B cell (primary cell): ENCODE measurements at regions not wholly inside any gene's neighbourhood (a gene's known extent, or its start where the extent isn't known, plus 50 kb on each side); places are given as distances from the start of the nearest gene placed in this dataset.

Source experiments
- ATAC-seq: fragments of 200-7000 bp; cut with Tn5 transposase; one replicate; pipeline ENCODE4 v1.10.0; 2021; ENCODE audit warnings: low read depth, mild to moderate bottlenecking, moderate number of reproducible peaks, moderate library complexity
- CTCF ChIA-PET: fragments of 350-600 bp; sonication (Branson Sonifier 250); formaldehyde crosslinking; loops from one replicate; lab custom pipeline; 2021; ENCODE audit warnings: antibody characterized with exemption, inconsistent platforms; lab: Charles Lee
- POLR2A ChIA-PET: fragments of 350-600 bp; sonication (Branson Sonifier 250); formaldehyde crosslinking; loops from one replicate; lab custom pipeline; 2021; ENCODE audit warnings: antibody characterized with exemption; lab: Charles Lee
- DNase-seq: peaks from one replicate; pipeline ENCODE4 v3.0.0; 2013
- H2AFZ ChIP-seq: 2 replicates; pipeline ENCODE4 v1.6.1; 2012; ENCODE audit warnings: mild to moderate bottlenecking, low read depth, low read length; ENCODE audit not compliant: insufficient read depth, poor library complexity, severe bottlenecking
- H3K27ac ChIP-seq, 2 donors: 1 replicate in 1 of 2; 2 replicates in 1 of 2; pipeline ENCODE4 v1.5.1; 2012 to 2013; ENCODE audit warnings: low read length in 2 of 2, mild to moderate bottlenecking in 2 of 2, moderate library complexity in 1 of 2
- H3K27me3 ChIP-seq, 4 experiments: fragments of 200-600 bp in 1 of 4; sonication (generic) in 1 of 4; replicated peaks in 1 of 4; 1 replicate in 2 of 4; 2 replicates in 2 of 4; pipeline versions ENCODE4 v1.6.1 to v1.7.0; 2013 to 2016; ENCODE audit warnings: low read length in 3 of 4, mild to moderate bottlenecking in 2 of 4, mixed read lengths in 1 of 4, moderate library complexity in 1 of 4; ENCODE audit not compliant: insufficient read depth in 4 of 4, control insufficient read depth in 3 of 4; ENCODE audit errors: control extremely low read depth in 1 of 4
- H3K36me3 ChIP-seq, 2 experiments: replicated peaks in 1 of 2; 1 replicate in 1 of 2; 2 replicates in 1 of 2; pipeline versions ENCODE4 v1.6.1 to v1.7.1; 2013; ENCODE audit warnings: low read length in 1 of 2; ENCODE audit not compliant: insufficient read depth in 2 of 2, control insufficient read depth in 1 of 2; ENCODE audit errors: control extremely low read depth in 1 of 2, extremely low read depth in 1 of 2
- H3K4me1 ChIP-seq, 2 donors: fragments of 200-600 bp in 1 of 2; sonication (generic) in 1 of 2; 1 replicate in 1 of 2; 2 replicates in 1 of 2; pipeline versions ENCODE4 v1.5.1 to v1.6.1; 2013 to 2017; ENCODE audit warnings: low read length in 2 of 2; ENCODE audit not compliant: control insufficient read depth in 2 of 2, insufficient read depth in 2 of 2
- H3K4me2 ChIP-seq: replicated peaks from 2 replicates; pipeline ENCODE3; 2012; ENCODE audit warnings: mild to moderate bottlenecking, low read depth, low read length; ENCODE audit not compliant: poor library complexity, severe bottlenecking
- H3K4me3 ChIP-seq, 5 experiments: fragments of 200-600 bp in 1 of 5; sonication (generic) in 1 of 5; 1 replicate in 3 of 5; 2 replicates in 2 of 5; pipeline versions ENCODE4 v1.5.1 to v1.7.0; 2011 to 2016; ENCODE audit warnings: low read length in 4 of 5, mild to moderate bottlenecking in 4 of 5, low read depth in 2 of 5, control low read depth in 1 of 5, moderate library complexity in 1 of 5; ENCODE audit not compliant: insufficient read depth in 1 of 5; ENCODE audit errors: control extremely low read depth in 1 of 5, extremely low read depth in 1 of 5
- H3K79me2 ChIP-seq: fragments of 200-600 bp; sonication (generic); one replicate; pipeline ENCODE4 v1.6.0; 2016; ENCODE audit warnings: low read length; ENCODE audit not compliant: control insufficient read depth, insufficient read depth
- H3K9ac ChIP-seq: fragments of 200-600 bp; sonication (generic); 2 replicates; pipeline ENCODE4 v1.6.1; 2017; ENCODE audit warnings: mild to moderate bottlenecking, low read length, moderate library complexity
- H3K9me3 ChIP-seq, 3 donors: one replicate each; pipeline versions ENCODE4 v1.6.1 to v1.7.1; 2013; ENCODE audit warnings: low read length in 2 of 3; ENCODE audit not compliant: control insufficient read depth in 2 of 3, insufficient read depth in 1 of 3; ENCODE audit errors: control extremely low read depth in 1 of 3
- H4K20me1 ChIP-seq: 2 replicates; pipeline ENCODE4 v1.6.0; 2012; ENCODE audit warnings: mild to moderate bottlenecking, low read length; ENCODE audit not compliant: insufficient read depth, control insufficient read depth, poor library complexity, severe bottlenecking
- H3K27ac Mint-ChIP-seq: one replicate; pipeline ENCODE4 v1.8.0; 2021; ENCODE audit warnings: mixed read lengths
- H3K27me3 Mint-ChIP-seq: one replicate; pipeline ENCODE4 v1.8.0; 2021; ENCODE audit warnings: mixed read lengths
- H3K4me1 Mint-ChIP-seq: one replicate; pipeline ENCODE4 v1.8.0; 2021; ENCODE audit warnings: mixed read lengths
- H3K4me3 Mint-ChIP-seq: one replicate; pipeline ENCODE4 v1.8.0; 2021; ENCODE audit warnings: mixed read lengths
- H3K9me3 Mint-ChIP-seq: one replicate; pipeline ENCODE4 v1.8.0; 2022; ENCODE audit warnings: mixed read lengths; ENCODE audit not compliant: insufficient read depth
- CTCF ChIP-seq: fragments of 200-600 bp; IDR thresholded peaks from one replicate; pipeline ENCODE4 v1.8.0; 2022; ENCODE audit warnings: antibody characterized with exemption, mild to moderate bottlenecking
- EZH2 ChIP-seq: IDR thresholded peaks from 2 replicates; pipeline ENCODE4 v1.6.1; 2012; ENCODE audit warnings: borderline replicate concordance, low read depth, mild to moderate bottlenecking, moderate library complexity, low read length; ENCODE audit not compliant: insufficient read depth, poor library complexity, severe bottlenecking
- WGBS: methylation state at CpG from one replicate; pipeline ENCODE4 v1.1.5; 2013; ENCODE audit warnings: missing lambda C conversion rate; ENCODE audit not compliant: insufficient coverage; 5-methylcytosine and 5-hydroxymethylcytosine counted together
- intact Hi-C: fragments of 100-400 bp; cut with micrococcal nuclease; formaldehyde crosslinking; loops from one replicate; pipeline ENCODE4 v1.10.0; 2022

GRCh38 chr18:68438983-68439382 is 275.9 kb downstream of the TMX3 start:
- intact Hi-C loops, result no loop called here

GRCh38 chr18:68438536-68438935 is 276.4 kb downstream of the TMX3 start:
- Histone ChIP-seq H3K27ac (no peak overlapping the region), H2AFZ (no peak overlapping the region), H3K79me2 (no peaks in the 10 kb centered on the region), H3K4me2 (no peak overlapping the region), H3K27me3 (no peaks in the 10 kb centered on the region), H3K36me3 (no peaks in the 10 kb centered on the region), H4K20me1 (no peaks in the 10 kb centered on the region), H3K9ac (no peak overlapping the region), H3K4me1 (no peaks in the 10 kb centered on the region), H3K9me3 (peaks cover 0 to 2% (median 0%) of the 10 kb centered on the region in 3 donors), H3K4me3 (no peak overlapping the region)
- H3K27ac Mint-ChIP-seq, result no peak overlapping the region
- TF ChIP-seq CTCF, result no peak
- no peak for TF ChIP-seq EZH2
- no CpG with 5 or more reads among the region's 3 CpGs for WGBS
- no peak overlapping the region for H3K4me3 Mint-ChIP-seq
- POLR2A ChIA-PET, result no interaction called here
- no peaks in the 10 kb centered on the region for H3K27me3 Mint-ChIP-seq
- H3K4me1 Mint-ChIP-seq, result no peaks in the 10 kb centered on the region
- peaks cover 3% of the 10 kb centered on the region for H3K9me3 Mint-ChIP-seq
- intact Hi-C loops, result no loop called here
- CTCF ChIA-PET, result no interaction called here
- no peak for ATAC-seq
- no peak for DNase-seq

More at GRCh38 chr18:68438983-68439382, 275.9 kb downstream of the TMX3 start:
- Mint-ChIP-seq H3K4me3 (no peak overlapping the region), H3K27me3 (no peaks in the 10 kb centered on the region), H3K4me1 (no peaks in the 10 kb centered on the region), H3K27ac (no peak overlapping the region), H3K9me3 (peaks cover 3% of the 10 kb centered on the region)
- no peak overlapping the region for H3K27ac ChIP-seq
- H3K79me2 ChIP-seq, result no peaks in the 10 kb centered on the region
- no peaks in the 10 kb centered on the region for H4K20me1 ChIP-seq
- no peak overlapping the region for H3K4me2 ChIP-seq
- ChIA-PET POLR2A (no interaction called here), CTCF (no interaction called here)
- ATAC-seq (no peak), DNase-seq (no peak)
- no peaks in the 10 kb centered on the region for H3K4me1 ChIP-seq
- no peaks in the 10 kb centered on the region for H3K36me3 ChIP-seq
- no peak overlapping the region for H2AFZ ChIP-seq
- no peak overlapping the region for H3K4me3 ChIP-seq
- no peaks in the 10 kb centered on the region for H3K27me3 ChIP-seq
- 60% methylated on average over 2 of the region's 2 CpGs for WGBS
- peaks cover 0 to 2% (median 0%) of the 10 kb centered on the region in 3 donors for H3K9me3 ChIP-seq
- H3K9ac ChIP-seq, result no peak overlapping the region
- TF ChIP-seq CTCF, result no peak
- TF ChIP-seq EZH2, result no peak
